A673 (cell line): ENCODE measurements at regions not wholly inside any gene's neighbourhood (a gene's known extent, or its start where the extent isn't known, plus 50 kb on each side); places are given as distances from the start of the nearest gene placed in this dataset.

Source experiments
- BruUV-seq: library from RNA; stranded (reverse); fragments of 400-500 nt; replicated peaks from 2 replicates; lab custom pipeline; 2021; lab: Mats Ljungman, UMichigan
- CTCF ChIA-PET: fragments of 300-600 bp; sonication (Branson Sonifier 250); formaldehyde crosslinking; loops from one replicate; lab custom pipeline; 2022; ENCODE audit warnings: antibody characterized with exemption; lab: Charles Lee
- POLR2A ChIA-PET: fragments of 300-600 bp; sonication (Branson Sonifier 250); formaldehyde crosslinking; loops from one replicate; lab custom pipeline; 2022; ENCODE audit warnings: antibody characterized with exemption; ENCODE audit not compliant: low non-redundant PET; lab: Charles Lee
- DNase-seq: peaks from one replicate; pipeline ENCODE4 v3.0.0-alpha.2; 2015; ENCODE audit warnings: low spot score
- H3K27ac ChIP-seq: fragments of 200-600 bp; sonication (generic); 2 replicates; pipeline ENCODE4 v1.5.1; 2016; ENCODE audit warnings: mixed run types, low read depth, mild to moderate bottlenecking, mixed read lengths, antibody characterized with exemption, low read length; ENCODE audit not compliant: poor library complexity, severe bottlenecking
- H3K27me3 ChIP-seq: fragments of 200-600 bp; sonication (generic); replicated peaks from 2 replicates; pipeline ENCODE4 v1.6.1; 2017; ENCODE audit warnings: mixed run types, low read depth, mild to moderate bottlenecking, mixed read lengths, antibody characterized with exemption, low read length; ENCODE audit not compliant: insufficient read depth, poor library complexity
- H3K36me3 ChIP-seq: fragments of 200-600 bp; sonication (generic); 2 replicates; pipeline ENCODE4 v1.6.1; 2016; ENCODE audit warnings: mixed run types, mild to moderate bottlenecking, mixed read lengths, antibody characterized with exemption, low read length; ENCODE audit not compliant: insufficient read depth, poor library complexity, severe bottlenecking
- H3K4me1 ChIP-seq: fragments of 200-600 bp; sonication (generic); 2 replicates; pipeline ENCODE4 v1.6.1; 2017; ENCODE audit warnings: mixed run types, mild to moderate bottlenecking, mixed read lengths, antibody characterized with exemption, low read length; ENCODE audit not compliant: insufficient read depth, poor library complexity, severe bottlenecking
- H3K4me3 ChIP-seq: fragments of 200-600 bp; sonication (generic); 2 replicates; pipeline ENCODE4 v1.5.1; 2016; ENCODE audit warnings: low read depth, mixed run types, mild to moderate bottlenecking, mixed read lengths, low read length; ENCODE audit not compliant: poor library complexity, severe bottlenecking
- H3K9me3 ChIP-seq: fragments of 200-600 bp; sonication (generic); 2 replicates; pipeline ENCODE4 v1.6.1; 2016; ENCODE audit warnings: mixed run types, low read depth, mild to moderate bottlenecking, mixed read lengths, antibody characterized with exemption, low read length; ENCODE audit not compliant: poor library complexity, severe bottlenecking
- EZH2 ChIP-seq: fragments of 200-600 bp; sonication (generic); IDR thresholded peaks from 2 replicates; pipeline ENCODE4 v1.6.1; 2017; ENCODE audit warnings: borderline replicate concordance, low read depth, mild to moderate bottlenecking, mixed read lengths, antibody characterized with exemption, low read length; ENCODE audit not compliant: poor library complexity, severe bottlenecking
- intact Hi-C: fragments of 100-400 bp; cut with micrococcal nuclease; formaldehyde crosslinking; loops from one replicate; pipeline ENCODE4 v1.10.0; 2022; ENCODE audit not compliant: unreplicated experiment
- TF ChIP-seq, protein P1 (sequence below): fragments of 300-800, 200-600 bp; sonication (generic); conservative IDR thresholded peaks from 2 replicates; pipeline ENCODE4 v1.5.1; 2017; ENCODE audit warnings: low read depth, mild to moderate bottlenecking, antibody characterized with exemption, low read length, moderate library complexity, mixed read lengths

DNA sequence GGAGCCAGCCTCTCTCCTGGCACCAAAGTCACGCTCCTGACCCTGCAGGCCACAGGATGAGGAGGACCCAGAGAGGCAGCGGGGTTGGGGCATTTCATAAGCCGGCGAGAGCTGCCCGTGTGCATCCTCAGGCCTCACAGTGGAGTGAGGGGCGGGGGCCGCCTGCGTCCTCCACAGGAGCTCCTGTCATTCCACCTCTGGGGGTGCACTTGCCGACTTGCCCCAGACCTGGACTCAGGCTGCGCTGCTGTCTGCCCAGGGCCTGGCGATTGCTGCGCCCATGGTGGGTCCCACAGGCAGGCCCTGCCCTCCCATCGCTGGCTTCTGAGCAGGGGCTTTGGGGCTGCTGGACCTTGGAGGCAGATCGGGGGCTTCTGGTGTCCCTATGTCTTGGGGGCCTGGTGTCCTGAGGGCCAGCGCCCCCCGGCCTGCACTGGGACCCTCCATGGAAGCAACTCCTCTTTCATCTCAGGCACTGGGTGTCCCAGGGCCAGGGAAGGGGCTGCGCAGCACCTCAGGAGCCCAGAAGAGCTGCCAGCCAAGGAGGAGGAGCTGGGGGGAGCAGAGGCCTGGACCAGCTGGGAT, 184.0 kb downstream of the GOLGA6L6 start:
- Histone ChIP-seq H3K9me3 (peaks cover 79% of the 10 kb centered on the region), H3K36me3 (no peaks in the 10 kb centered on the region), H3K27me3 (no peaks in the 10 kb centered on the region), H3K27ac (no peak overlapping the region), H3K4me1 (no peaks in the 10 kb centered on the region), H3K4me3 (no peak overlapping the region)
- TF ChIP-seq EZH2, result no peak
- TF ChIP-seq, protein P1, sequence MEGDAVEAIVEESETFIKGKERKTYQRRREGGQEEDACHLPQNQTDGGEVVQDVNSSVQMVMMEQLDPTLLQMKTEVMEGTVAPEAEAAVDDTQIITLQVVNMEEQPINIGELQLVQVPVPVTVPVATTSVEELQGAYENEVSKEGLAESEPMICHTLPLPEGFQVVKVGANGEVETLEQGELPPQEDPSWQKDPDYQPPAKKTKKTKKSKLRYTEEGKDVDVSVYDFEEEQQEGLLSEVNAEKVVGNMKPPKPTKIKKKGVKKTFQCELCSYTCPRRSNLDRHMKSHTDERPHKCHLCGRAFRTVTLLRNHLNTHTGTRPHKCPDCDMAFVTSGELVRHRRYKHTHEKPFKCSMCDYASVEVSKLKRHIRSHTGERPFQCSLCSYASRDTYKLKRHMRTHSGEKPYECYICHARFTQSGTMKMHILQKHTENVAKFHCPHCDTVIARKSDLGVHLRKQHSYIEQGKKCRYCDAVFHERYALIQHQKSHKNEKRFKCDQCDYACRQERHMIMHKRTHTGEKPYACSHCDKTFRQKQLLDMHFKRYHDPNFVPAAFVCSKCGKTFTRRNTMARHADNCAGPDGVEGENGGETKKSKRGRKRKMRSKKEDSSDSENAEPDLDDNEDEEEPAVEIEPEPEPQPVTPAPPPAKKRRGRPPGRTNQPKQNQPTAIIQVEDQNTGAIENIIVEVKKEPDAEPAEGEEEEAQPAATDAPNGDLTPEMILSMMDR, result no peak
- no TSS peak for BruUV-seq
- ChIA-PET CTCF (no interaction called here), POLR2A (no interaction called here)
- no peak for DNase-seq
- intact Hi-C loops, result no loop called here

DNA sequence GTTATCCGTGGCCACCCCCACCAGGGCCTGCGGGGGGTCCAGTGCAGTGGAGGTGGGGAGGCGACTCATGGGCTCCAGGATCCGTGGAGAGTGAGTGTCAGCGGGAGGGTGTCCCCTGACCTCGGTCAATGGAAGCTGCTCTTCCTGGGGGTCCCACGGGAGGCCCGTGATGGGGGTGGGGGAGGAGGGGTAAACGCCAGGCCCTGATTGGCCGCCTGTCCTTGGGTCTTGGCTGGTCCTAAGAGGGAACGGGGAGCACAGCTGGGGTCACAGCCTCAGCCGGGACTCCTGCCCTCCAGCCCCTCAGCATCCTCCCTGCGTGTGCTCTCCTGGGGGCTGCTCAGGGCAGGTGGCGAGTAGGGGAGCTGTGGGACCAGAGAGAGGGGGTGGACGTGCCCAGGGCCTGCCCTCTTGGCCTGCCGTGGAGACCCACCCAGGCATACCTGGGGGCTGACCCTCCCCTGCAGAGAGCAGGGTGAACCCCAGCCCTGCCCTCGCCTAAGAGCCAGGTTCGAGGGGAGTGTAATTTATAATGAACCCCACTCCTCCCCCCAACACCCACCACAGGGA, 184.6 kb downstream of the GOLGA6L6 start:
- TF ChIP-seq, protein P1, result no peak
- no peak for TF ChIP-seq EZH2
- no peaks in the 10 kb centered on the region for H3K36me3 ChIP-seq
- intact Hi-C loops, result no loop called here
- no peak for DNase-seq
- POLR2A ChIA-PET, result no interaction called here
- no peaks in the 10 kb centered on the region for H3K4me1 ChIP-seq
- BruUV-seq, result no TSS peak
- H3K9me3 ChIP-seq, result peaks cover 81% of the 10 kb centered on the region
- no peaks in the 10 kb centered on the region for H3K27me3 ChIP-seq
- H3K27ac ChIP-seq, result no peak overlapping the region
- CTCF ChIA-PET, result no interaction called here
- no peak overlapping the region for H3K4me3 ChIP-seq

DNA sequence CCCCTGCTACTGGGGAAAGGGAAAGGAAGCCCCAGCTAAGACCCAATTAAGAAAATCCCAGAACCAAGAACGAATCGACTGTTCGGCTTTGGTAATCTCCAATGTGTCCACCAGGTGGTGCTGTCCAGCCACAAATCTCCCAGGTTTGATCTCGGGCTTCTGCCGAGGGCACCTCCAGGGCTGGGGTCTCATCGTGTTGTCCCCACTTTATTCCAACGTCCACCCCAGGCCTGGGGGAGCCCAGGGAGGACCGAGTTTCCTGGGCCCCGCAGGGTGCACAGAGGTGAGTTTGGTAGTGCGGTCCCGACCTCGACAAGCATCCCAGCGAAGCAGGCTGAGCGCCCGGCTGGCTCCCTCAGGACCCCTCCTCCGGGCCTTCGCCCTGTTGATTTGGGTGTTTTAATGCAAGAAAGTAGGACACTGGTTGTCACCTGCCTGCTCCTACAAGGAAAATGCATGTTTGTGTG, 185.1 kb downstream of the GOLGA6L6 start:
- POLR2A ChIA-PET, result no interaction called here
- no peaks in the 10 kb centered on the region for H3K36me3 ChIP-seq
- peaks cover 81% of the 10 kb centered on the region for H3K9me3 ChIP-seq
- no TSS peak for BruUV-seq
- H3K27ac ChIP-seq, result no peak overlapping the region
- peak; percentile 59 for DNase-seq
- H3K4me1 ChIP-seq, result no peaks in the 10 kb centered on the region
- H3K4me3 ChIP-seq, result no peak overlapping the region
- CTCF ChIA-PET, result no interaction called here
- TF ChIP-seq, protein P1, result peak; percentile 75
- no peak for TF ChIP-seq EZH2
- intact Hi-C loops, result no loop called here
- H3K27me3 ChIP-seq, result no peaks in the 10 kb centered on the region
